B cell (primary cell): ENCODE measurements at regions not wholly inside any gene's neighbourhood (a gene's known extent, or its start where the extent isn't known, plus 50 kb on each side); places are given as distances from the start of the nearest gene placed in this dataset.

Experiments used
- ATAC-seq: fragments of 200-7000 bp; cut with Tn5 transposase; one replicate; pipeline ENCODE4 v1.10.0; 2021; ENCODE audit warnings: low read depth, mild to moderate bottlenecking, moderate number of reproducible peaks, moderate library complexity
- CTCF ChIA-PET: fragments of 350-600 bp; sonication (Branson Sonifier 250); formaldehyde crosslinking; loops from one replicate; lab custom pipeline; 2021; ENCODE audit warnings: antibody characterized with exemption, inconsistent platforms; lab: Charles Lee
- POLR2A ChIA-PET: fragments of 350-600 bp; sonication (Branson Sonifier 250); formaldehyde crosslinking; loops from one replicate; lab custom pipeline; 2021; ENCODE audit warnings: antibody characterized with exemption; lab: Charles Lee
- DNase-seq: peaks from one replicate; pipeline ENCODE4 v3.0.0; 2013
- H2AFZ ChIP-seq: 2 replicates; pipeline ENCODE4 v1.6.1; 2012; ENCODE audit warnings: mild to moderate bottlenecking, low read depth, low read length; ENCODE audit not compliant: insufficient read depth, poor library complexity, severe bottlenecking
- H3K27ac ChIP-seq, 2 donors: 1 replicate in 1 of 2; 2 replicates in 1 of 2; pipeline ENCODE4 v1.5.1; 2012 to 2013; ENCODE audit warnings: low read length in 2 of 2, mild to moderate bottlenecking in 2 of 2, moderate library complexity in 1 of 2
- H3K27me3 ChIP-seq, 4 experiments: fragments of 200-600 bp in 1 of 4; sonication (generic) in 1 of 4; replicated peaks in 1 of 4; 1 replicate in 2 of 4; 2 replicates in 2 of 4; pipeline versions ENCODE4 v1.6.1 to v1.7.0; 2013 to 2016; ENCODE audit warnings: low read length in 3 of 4, mild to moderate bottlenecking in 2 of 4, mixed read lengths in 1 of 4, moderate library complexity in 1 of 4; ENCODE audit not compliant: insufficient read depth in 4 of 4, control insufficient read depth in 3 of 4; ENCODE audit errors: control extremely low read depth in 1 of 4
- H3K36me3 ChIP-seq, 2 experiments: replicated peaks in 1 of 2; 1 replicate in 1 of 2; 2 replicates in 1 of 2; pipeline versions ENCODE4 v1.6.1 to v1.7.1; 2013; ENCODE audit warnings: low read length in 1 of 2; ENCODE audit not compliant: insufficient read depth in 2 of 2, control insufficient read depth in 1 of 2; ENCODE audit errors: control extremely low read depth in 1 of 2, extremely low read depth in 1 of 2
- H3K4me1 ChIP-seq, 2 donors: fragments of 200-600 bp in 1 of 2; sonication (generic) in 1 of 2; 1 replicate in 1 of 2; 2 replicates in 1 of 2; pipeline versions ENCODE4 v1.5.1 to v1.6.1; 2013 to 2017; ENCODE audit warnings: low read length in 2 of 2; ENCODE audit not compliant: control insufficient read depth in 2 of 2, insufficient read depth in 2 of 2
- H3K4me2 ChIP-seq: replicated peaks from 2 replicates; pipeline ENCODE3; 2012; ENCODE audit warnings: mild to moderate bottlenecking, low read depth, low read length; ENCODE audit not compliant: poor library complexity, severe bottlenecking
- H3K4me3 ChIP-seq, 5 experiments: fragments of 200-600 bp in 1 of 5; sonication (generic) in 1 of 5; 1 replicate in 3 of 5; 2 replicates in 2 of 5; pipeline versions ENCODE4 v1.5.1 to v1.7.0; 2011 to 2016; ENCODE audit warnings: low read length in 4 of 5, mild to moderate bottlenecking in 4 of 5, low read depth in 2 of 5, control low read depth in 1 of 5, moderate library complexity in 1 of 5; ENCODE audit not compliant: insufficient read depth in 1 of 5; ENCODE audit errors: control extremely low read depth in 1 of 5, extremely low read depth in 1 of 5
- H3K79me2 ChIP-seq: fragments of 200-600 bp; sonication (generic); one replicate; pipeline ENCODE4 v1.6.0; 2016; ENCODE audit warnings: low read length; ENCODE audit not compliant: control insufficient read depth, insufficient read depth
- H3K9ac ChIP-seq: fragments of 200-600 bp; sonication (generic); 2 replicates; pipeline ENCODE4 v1.6.1; 2017; ENCODE audit warnings: mild to moderate bottlenecking, low read length, moderate library complexity
- H3K9me3 ChIP-seq, 3 donors: one replicate each; pipeline versions ENCODE4 v1.6.1 to v1.7.1; 2013; ENCODE audit warnings: low read length in 2 of 3; ENCODE audit not compliant: control insufficient read depth in 2 of 3, insufficient read depth in 1 of 3; ENCODE audit errors: control extremely low read depth in 1 of 3
- H4K20me1 ChIP-seq: 2 replicates; pipeline ENCODE4 v1.6.0; 2012; ENCODE audit warnings: mild to moderate bottlenecking, low read length; ENCODE audit not compliant: insufficient read depth, control insufficient read depth, poor library complexity, severe bottlenecking
- H3K27ac Mint-ChIP-seq: one replicate; pipeline ENCODE4 v1.8.0; 2021; ENCODE audit warnings: mixed read lengths
- H3K27me3 Mint-ChIP-seq: one replicate; pipeline ENCODE4 v1.8.0; 2021; ENCODE audit warnings: mixed read lengths
- H3K4me1 Mint-ChIP-seq: one replicate; pipeline ENCODE4 v1.8.0; 2021; ENCODE audit warnings: mixed read lengths
- H3K4me3 Mint-ChIP-seq: one replicate; pipeline ENCODE4 v1.8.0; 2021; ENCODE audit warnings: mixed read lengths
- H3K9me3 Mint-ChIP-seq: one replicate; pipeline ENCODE4 v1.8.0; 2022; ENCODE audit warnings: mixed read lengths; ENCODE audit not compliant: insufficient read depth
- CTCF ChIP-seq: fragments of 200-600 bp; IDR thresholded peaks from one replicate; pipeline ENCODE4 v1.8.0; 2022; ENCODE audit warnings: antibody characterized with exemption, mild to moderate bottlenecking
- EZH2 ChIP-seq: IDR thresholded peaks from 2 replicates; pipeline ENCODE4 v1.6.1; 2012; ENCODE audit warnings: borderline replicate concordance, low read depth, mild to moderate bottlenecking, moderate library complexity, low read length; ENCODE audit not compliant: insufficient read depth, poor library complexity, severe bottlenecking
- WGBS: methylation state at CpG from one replicate; pipeline ENCODE4 v1.1.5; 2013; ENCODE audit warnings: missing lambda C conversion rate; ENCODE audit not compliant: insufficient coverage; 5-methylcytosine and 5-hydroxymethylcytosine counted together
- intact Hi-C: fragments of 100-400 bp; cut with micrococcal nuclease; formaldehyde crosslinking; loops from one replicate; pipeline ENCODE4 v1.10.0; 2022

- no peaks in the 10 kb centered on the region for H3K9me3 Mint-ChIP-seq
- Histone ChIP-seq H2AFZ (no peak overlapping the region), H3K4me3 (no peak overlapping the region), H4K20me1 (no peaks in the 10 kb centered on the region), H3K27ac (no peak overlapping the region), H3K4me1 (no peaks in the 10 kb centered on the region), H3K9me3 (no peaks in the 10 kb centered on the region), H3K4me2 (no peak overlapping the region), H3K27me3 (no peaks in the 10 kb centered on the region), H3K9ac (no peak overlapping the region), H3K36me3 (no peaks in the 10 kb centered on the region), H3K79me2 (no peaks in the 10 kb centered on the region)
- TF ChIP-seq EZH2 (no peak), CTCF (no peak)
- intact Hi-C loops = no loop called here
- DNase-seq (no peak), ATAC-seq (no peak)
- H3K4me1 Mint-ChIP-seq = no peaks in the 10 kb centered on the region
- no peak overlapping the region for H3K27ac Mint-ChIP-seq
- CTCF ChIA-PET = no interaction called here
- POLR2A ChIA-PET = no interaction called here
- no peak overlapping the region for H3K4me3 Mint-ChIP-seq
- no peaks in the 10 kb centered on the region for H3K27me3 Mint-ChIP-seq
- WGBS = 81% methylated on average over 3 of the region's 4 CpGs
Measured at GRCh38 chr3:25038922-25039321, 389.1 kb upstream of the RARB start.

GRCh38 chr3:25040748-25041147 is 387.3 kb upstream of the RARB start:
- 57% methylated on average over 1 of the region's 3 CpGs for WGBS
- H3K79me2 ChIP-seq = no peaks in the 10 kb centered on the region

More at GRCh38 chr3:25040748-25041147, 387.3 kb upstream of the RARB start:
- no peaks in the 10 kb centered on the region for H3K36me3 ChIP-seq
- CTCF ChIA-PET = no interaction called here
- Mint-ChIP-seq H3K4me3 (no peak overlapping the region), H3K4me1 (no peaks in the 10 kb centered on the region), H3K9me3 (no peaks in the 10 kb centered on the region), H3K27me3 (no peaks in the 10 kb centered on the region), H3K27ac (no peak overlapping the region)
- H3K9ac ChIP-seq = no peak overlapping the region
- ATAC-seq (no peak), DNase-seq (no peak)
- no peak overlapping the region for H3K4me2 ChIP-seq
- no peaks in the 10 kb centered on the region for H3K4me1 ChIP-seq
- H2AFZ ChIP-seq = no peak overlapping the region
- POLR2A ChIA-PET = no interaction called here
- no peaks in the 10 kb centered on the region for H3K9me3 ChIP-seq
- H3K4me3 ChIP-seq = no peak overlapping the region
- intact Hi-C loops = no loop called here
- no peak for TF ChIP-seq EZH2
- TF ChIP-seq CTCF = no peak
- no peaks in the 10 kb centered on the region for H3K27me3 ChIP-seq
- no peaks in the 10 kb centered on the region for H4K20me1 ChIP-seq
- H3K27ac ChIP-seq = no peak overlapping the region
